Astrocyte (in vitro differentiated cells and primary cell): ENCODE measurements at regions not wholly inside any gene's neighbourhood (a gene's known extent, or its start where the extent isn't known, plus 50 kb on each side); places are given as distances from the start of the nearest gene placed in this dataset.

Experiments used
- EZH2 ChIP-seq: IDR thresholded peaks from 2 replicates; pipeline ENCODE4 v1.6.1; 2012; ENCODE audit warnings: mild to moderate bottlenecking, low read length, inconsistent platforms; ENCODE audit not compliant: insufficient read depth
- TF ChIP-seq, protein P1 (sequence below): IDR thresholded peaks from 2 replicates; pipeline ENCODE4 v1.5.1; 2011; ENCODE audit warnings: low read depth, mild to moderate bottlenecking, inconsistent platforms, low read length, moderate library complexity; ENCODE audit not compliant: insufficient read depth

DNA sequence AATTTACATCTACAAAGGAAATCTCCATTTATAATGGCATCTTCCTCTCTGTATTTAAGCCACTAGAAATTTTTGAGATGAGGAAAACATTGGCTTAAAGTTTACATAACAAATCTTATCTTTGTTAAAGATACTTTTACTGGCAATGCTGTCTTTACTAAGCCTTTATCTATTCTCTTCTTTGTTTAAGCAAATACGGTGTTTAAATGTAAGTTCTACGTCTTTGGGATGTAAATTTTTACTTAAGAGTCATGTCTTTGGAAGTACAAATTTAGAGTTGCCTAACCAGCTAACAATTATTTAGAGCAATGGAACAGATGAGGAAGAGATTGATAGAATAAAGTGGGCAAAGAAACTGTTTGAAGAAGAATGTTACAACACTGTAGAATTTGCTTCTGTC lies 1024.0 kb upstream of the PCDH10 start:
- TF ChIP-seq, protein P1, sequence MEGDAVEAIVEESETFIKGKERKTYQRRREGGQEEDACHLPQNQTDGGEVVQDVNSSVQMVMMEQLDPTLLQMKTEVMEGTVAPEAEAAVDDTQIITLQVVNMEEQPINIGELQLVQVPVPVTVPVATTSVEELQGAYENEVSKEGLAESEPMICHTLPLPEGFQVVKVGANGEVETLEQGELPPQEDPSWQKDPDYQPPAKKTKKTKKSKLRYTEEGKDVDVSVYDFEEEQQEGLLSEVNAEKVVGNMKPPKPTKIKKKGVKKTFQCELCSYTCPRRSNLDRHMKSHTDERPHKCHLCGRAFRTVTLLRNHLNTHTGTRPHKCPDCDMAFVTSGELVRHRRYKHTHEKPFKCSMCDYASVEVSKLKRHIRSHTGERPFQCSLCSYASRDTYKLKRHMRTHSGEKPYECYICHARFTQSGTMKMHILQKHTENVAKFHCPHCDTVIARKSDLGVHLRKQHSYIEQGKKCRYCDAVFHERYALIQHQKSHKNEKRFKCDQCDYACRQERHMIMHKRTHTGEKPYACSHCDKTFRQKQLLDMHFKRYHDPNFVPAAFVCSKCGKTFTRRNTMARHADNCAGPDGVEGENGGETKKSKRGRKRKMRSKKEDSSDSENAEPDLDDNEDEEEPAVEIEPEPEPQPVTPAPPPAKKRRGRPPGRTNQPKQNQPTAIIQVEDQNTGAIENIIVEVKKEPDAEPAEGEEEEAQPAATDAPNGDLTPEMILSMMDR = no peak
- TF ChIP-seq EZH2 = no peak
